PC-3 (cell line): ENCODE measurements at regions not wholly inside any gene's neighbourhood (a gene's known extent, or its start where the extent isn't known, plus 50 kb on each side); places are given as distances from the start of the nearest gene placed in this dataset.

ENCODE experiments used
- EZH2 ChIP-seq: fragments of 300-600 bp; sonication (generic); IDR thresholded peaks from one replicate; pipeline ENCODE4 v1.6.1; 2017; ENCODE audit warnings: antibody characterized with exemption, mild to moderate bottlenecking, low read length; ENCODE audit not compliant: unreplicated experiment
- TF ChIP-seq, protein P1 (sequence below): fragments of 300-600 bp; sonication (generic); conservative IDR thresholded peaks from 2 replicates; pipeline ENCODE4 v1.5.1; 2017; ENCODE audit warnings: antibody characterized with exemption, low read depth, mild to moderate bottlenecking, low read length

DNA sequence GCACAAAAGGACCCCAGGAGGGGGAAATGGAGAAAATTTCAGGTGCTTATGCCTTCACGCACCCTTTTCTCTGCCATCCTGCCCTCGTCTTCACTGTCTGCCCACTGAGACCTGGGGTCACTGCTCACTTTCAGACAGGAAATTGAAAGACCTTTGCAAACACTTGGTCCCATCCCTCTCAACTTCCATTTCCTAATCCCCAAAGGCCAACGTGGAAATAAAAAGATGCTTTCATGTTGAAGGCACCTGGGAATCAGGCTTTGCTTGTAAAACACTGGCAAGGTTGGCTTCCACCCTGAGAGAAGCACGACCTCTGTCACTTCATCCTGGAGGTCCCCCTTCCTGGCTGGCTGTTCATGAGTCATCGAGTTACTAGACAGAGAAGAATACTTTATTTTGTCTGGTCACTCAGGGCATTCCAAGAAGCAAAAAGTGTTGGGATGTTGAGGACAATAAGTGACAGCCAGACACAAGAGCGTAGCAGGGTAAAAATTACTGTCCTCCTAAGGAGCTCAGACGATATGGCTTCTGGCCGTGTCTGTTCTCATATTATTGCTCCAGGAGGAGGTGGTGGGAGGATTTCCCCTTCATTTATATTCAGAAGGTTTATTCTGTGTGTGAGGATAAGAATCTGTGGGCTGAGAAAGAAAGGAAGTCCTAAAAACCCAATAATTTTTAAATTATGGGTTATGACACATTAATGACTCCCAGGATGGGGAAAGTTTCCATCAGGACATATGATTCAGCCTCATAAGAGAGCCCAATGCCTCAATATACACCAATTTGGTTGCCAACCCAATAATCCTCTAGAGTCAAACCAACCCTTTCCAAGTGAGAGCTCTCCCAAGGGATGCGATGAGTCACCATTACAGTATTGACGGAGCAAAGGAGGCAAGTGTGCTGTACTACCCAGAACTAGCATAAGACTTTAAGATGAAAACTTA lies 409.0 kb downstream of the COG6 start:
- TF ChIP-seq, protein P1, sequence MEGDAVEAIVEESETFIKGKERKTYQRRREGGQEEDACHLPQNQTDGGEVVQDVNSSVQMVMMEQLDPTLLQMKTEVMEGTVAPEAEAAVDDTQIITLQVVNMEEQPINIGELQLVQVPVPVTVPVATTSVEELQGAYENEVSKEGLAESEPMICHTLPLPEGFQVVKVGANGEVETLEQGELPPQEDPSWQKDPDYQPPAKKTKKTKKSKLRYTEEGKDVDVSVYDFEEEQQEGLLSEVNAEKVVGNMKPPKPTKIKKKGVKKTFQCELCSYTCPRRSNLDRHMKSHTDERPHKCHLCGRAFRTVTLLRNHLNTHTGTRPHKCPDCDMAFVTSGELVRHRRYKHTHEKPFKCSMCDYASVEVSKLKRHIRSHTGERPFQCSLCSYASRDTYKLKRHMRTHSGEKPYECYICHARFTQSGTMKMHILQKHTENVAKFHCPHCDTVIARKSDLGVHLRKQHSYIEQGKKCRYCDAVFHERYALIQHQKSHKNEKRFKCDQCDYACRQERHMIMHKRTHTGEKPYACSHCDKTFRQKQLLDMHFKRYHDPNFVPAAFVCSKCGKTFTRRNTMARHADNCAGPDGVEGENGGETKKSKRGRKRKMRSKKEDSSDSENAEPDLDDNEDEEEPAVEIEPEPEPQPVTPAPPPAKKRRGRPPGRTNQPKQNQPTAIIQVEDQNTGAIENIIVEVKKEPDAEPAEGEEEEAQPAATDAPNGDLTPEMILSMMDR, result no peak
- TF ChIP-seq EZH2, result no peak
